Activated CD8-positive, alpha-beta memory T cell treated with anti-CD3 and anti-CD28 coated beads, Interleukin-2, amount 50 U/mL, for 1 hour (primary cell): ENCODE measurements at regions not wholly inside any gene's neighbourhood (a gene's known extent, or its start where the extent isn't known, plus 50 kb on each side); places are given as distances from the start of the nearest gene placed in this dataset.
"Not testable (repeated sequence)": the region's sequence is repeated elsewhere in the genome, so short reads cannot be mapped to it uniquely, and the experiment has no call there.

ENCODE experiments used
- DNase-seq: peaks from one replicate; pipeline ENCODE4 v3.0.0-alpha.2; 2020; ENCODE audit errors: extremely low read depth

DNA sequence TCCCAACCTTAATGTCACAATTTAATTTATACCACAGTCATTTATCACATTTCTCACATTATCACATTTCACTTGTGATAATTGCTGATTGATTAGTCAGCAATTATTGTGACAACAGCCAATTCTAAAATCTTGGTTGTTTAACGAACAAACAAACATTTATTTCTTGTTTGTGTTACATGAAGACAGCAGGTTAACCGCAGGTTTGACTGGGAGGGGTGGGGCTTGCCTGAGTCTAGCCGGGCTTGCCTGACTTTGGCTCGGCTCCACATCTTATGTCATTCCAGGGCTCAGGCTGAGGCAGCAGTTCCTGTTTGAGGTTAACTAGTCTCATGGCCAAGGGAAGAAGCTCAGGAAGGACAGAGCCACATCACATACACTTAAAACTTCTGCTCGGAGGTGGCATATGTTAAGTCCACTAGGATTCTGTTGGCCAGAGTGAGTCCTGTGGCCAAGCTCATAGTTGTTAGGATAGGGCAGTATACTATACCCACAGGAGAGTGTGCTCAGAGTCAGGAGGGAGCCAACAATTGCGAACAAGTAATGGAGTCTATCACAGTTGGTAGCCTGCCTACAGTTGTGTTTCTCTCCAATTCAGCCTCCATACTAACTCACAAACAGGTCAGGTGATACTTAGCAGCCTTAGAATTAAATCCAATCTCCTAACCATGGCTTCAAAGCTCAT lies 90.0 kb upstream of the IFNGR1 start:
- DNase-seq, result no peak

DNA sequence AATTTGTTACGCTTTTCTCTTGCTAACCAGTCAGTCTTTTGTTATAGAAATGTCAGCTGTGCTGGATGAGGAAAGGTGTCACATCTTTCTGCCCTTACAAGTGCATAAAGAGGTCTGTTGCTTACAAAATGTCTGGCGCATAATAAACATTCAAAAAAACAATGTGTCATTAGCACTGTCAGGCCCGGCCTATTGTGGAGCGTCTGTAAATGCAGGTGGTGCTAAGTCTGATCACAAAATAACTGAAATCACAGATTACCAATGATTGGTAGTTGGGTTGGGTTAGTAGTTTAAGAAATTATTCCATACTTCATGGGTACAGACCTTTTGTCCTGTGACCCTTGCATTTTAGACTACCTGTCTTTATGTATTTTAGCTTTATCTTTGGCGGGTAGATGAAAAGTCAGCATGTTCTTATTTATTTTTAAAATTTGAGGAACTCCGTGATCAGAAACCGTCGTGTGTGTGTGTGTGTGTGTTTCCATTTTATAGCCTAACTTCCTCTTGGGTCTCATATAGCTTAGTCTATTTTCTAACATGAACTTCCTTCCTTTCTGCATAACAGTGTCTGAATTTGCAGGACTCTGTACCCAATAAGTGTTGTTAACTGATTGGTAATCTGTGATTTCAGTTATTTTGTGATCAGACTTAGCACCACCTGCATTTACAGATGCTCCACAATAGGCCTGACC lies 88.1 kb upstream of the IFNGR1 start:
- no peak for DNase-seq

DNA sequence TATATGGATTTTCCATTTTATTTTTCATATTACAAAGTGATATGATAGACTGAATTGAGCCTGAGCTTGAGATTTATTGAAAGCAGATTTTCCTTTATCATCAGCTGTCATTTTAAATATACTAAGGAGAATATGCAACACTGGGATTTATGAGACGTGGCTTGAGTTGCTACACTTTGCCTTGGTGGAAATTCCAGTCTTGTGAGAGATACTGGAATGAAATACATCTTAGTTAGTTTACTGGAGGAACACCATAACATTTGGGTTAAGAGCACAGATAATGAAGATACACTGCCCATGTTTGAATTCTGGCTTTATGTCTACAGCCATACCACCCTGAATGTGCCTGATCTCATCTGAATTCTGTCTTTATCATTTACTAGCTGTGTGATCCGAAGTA lies 86.5 kb upstream of the IFNGR1 start:
- no peak for DNase-seq

DNA sequence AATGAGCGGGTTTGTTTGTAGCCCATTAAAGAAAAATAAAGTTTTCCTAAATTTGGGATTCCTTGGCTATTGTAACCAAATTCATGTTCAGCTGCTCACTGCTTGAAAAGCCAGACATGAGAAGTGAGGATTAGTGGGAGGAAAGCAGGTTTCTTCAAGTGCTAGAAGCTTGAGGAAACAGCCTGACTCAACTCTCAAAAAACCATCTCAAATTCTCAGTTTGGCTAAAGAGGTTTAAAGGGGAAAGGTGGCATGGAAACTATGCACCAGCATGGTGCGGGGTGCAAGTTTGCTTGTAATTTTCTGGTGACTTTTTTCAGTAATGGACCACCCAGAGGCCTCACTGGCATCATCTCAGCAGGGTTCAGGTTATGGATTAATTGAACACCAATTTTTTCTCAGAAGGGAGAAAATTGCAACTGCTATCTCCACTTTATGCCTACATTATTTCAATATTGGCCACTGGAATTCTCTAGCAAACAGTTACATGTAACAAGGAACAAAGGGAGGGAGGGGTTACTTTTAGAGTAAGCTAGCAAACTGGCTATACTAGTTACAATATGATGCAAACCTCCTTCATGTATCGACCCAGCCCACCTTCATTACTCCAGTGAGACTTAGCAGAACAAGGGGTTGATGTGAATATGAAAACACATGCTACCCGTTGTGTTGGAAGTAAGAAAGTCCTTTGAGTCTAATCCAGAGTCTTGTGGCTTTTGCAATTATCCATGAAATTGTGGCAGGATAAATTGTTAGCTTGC lies 85.0 kb upstream of the IFNGR1 start:
- DNase-seq, result no peak

DNA sequence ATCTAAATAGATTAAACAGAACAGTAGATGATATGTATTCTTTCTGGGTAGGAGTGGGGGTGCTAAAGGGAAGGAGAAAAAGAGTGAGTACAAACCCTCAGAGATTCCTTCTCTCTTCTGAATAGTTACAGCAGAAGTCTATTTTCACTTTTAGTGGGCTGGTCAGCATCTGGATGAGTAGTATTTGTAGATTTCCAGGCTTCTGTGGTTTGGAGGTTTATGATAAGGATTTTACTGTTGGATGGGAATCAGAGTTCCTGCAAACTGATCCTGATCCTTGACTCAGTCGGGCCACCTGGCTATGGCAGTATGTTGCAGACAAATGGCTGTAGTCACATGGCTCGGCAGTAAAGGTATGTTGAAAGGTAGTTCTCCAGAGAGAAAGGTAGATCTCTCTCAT lies 84.3 kb upstream of the IFNGR1 start:
- no peak for DNase-seq

DNA sequence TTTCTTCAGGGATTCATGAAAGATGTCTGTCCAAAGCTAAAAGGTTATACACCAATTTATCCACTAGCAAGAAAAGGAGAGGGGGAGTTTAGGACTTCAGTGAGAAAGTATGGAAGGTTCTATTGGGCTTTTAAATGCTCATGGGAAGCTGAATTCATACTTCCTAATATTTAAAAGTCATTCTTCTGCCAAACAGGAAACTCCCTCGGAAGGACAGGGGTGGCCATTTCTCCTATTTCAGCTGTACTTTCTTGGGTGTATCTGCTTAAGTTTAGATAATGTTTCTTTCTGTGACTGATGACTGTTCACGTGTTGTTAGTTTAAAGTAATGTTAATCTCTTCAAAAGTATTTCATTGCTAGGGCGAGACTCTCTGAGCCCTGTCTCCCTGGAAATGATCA lies 80.5 kb upstream of the IFNGR1 start:
- no peak for DNase-seq

DNA sequence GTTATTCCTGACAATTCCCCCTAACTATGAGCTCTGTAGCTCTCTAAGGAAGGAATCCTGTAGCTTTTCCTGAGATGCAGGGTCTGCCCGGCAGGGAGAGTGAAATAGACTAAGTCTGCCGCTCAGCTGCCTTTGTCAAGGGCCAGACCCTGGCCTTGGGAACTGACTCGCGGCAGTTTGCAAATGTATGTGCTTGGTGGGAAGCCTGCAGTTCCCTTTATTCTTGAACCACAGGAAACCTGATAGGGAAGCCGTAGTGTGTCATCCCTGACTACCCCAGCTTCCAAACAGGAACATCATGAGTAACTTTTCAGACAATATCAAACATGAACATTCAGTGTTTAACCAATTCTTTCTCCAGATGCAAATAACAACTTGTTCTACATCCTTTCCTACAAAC lies 78.7 kb upstream of the IFNGR1 start:
- no peak for DNase-seq

DNA sequence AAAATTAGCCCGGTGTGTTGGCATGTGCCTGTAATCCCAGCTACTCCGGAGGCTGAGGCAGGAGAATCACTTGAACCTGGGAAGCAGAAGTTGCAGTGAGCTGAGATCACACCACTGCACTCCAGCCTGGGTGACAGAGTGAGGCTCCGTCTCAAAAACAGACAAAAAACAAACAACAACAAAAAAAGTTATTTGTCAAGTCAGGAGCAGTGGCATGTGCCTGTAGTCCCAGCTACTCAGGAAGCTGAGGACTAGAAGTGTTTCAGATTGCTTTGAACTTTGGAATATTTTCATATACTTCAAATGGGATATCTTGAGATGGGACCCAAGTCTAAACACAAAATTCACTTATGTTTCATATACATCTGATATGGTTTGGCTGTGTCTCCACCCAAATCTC lies 73.1 kb upstream of the IFNGR1 start:
- DNase-seq, result not testable (repeated sequence)

DNA sequence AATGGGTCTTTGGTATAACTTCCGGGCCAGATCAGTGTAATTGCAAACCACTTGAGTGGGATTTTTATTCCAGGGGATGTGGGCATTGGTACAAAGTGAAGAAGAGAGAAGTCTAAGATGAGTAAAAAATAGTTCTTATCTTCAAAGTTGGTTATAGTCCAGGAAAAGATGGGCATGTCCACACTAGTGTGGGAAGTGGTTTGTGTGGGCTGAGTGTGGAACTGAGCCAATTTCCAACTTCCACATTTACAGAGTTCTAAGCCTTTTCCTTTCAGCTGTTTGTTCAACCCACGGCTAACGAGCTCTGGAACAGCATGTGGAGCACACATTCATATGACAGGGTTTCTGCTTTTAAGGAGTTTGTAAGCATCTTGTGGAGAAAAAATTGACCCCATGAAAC lies 72.3 kb upstream of the IFNGR1 start:
- DNase-seq, result no peak

DNA sequence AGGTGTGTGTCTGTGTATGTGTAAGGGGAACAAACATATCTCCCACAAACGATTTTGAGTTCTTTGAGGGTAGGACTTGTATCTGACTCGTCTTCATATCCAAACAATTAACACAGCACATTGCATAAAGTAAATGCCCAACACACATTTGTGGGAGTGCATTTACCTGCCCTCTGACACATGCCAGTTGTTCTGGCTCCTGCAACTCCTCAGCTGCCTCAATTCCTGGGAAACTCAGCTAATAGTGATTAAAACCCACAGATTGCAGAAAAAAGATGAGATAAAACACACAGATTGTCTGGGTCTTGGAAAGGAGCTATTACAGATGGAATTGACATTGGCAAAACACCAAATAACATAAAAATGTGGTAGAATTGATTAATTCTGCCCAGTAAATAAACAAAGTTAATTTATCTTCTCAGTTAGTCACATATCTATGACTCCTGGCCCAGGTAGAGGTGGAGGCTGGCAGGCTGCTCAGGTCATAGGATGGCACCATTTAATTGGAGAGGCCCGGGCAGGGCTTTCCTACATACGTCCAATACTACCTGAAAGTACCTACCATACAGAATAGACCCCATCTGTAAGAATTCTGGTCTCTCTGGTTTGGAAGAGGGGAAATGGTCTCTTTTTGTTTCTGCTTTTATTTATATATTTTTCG lies 71.5 kb upstream of the IFNGR1 start:
- no peak for DNase-seq

DNA sequence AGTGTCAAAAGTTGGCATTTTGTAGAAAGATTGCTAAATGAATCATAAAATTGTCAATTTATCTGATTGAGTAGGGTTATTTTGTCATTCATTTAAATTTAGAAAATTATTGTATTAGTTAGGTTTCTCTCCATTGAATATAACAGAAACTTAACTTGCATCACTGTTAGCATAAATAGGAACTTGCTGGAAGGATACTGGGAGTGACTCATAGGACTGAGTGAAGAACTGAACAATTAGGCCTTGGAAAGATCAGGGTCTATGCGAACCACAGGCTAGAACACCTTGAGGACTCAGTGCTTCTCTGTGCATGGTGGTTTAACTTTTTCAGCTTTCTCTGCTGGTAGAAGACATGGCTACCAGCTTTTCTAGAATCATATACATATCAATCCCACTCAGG lies 67.7 kb upstream of the IFNGR1 start:
- no peak for DNase-seq

DNA sequence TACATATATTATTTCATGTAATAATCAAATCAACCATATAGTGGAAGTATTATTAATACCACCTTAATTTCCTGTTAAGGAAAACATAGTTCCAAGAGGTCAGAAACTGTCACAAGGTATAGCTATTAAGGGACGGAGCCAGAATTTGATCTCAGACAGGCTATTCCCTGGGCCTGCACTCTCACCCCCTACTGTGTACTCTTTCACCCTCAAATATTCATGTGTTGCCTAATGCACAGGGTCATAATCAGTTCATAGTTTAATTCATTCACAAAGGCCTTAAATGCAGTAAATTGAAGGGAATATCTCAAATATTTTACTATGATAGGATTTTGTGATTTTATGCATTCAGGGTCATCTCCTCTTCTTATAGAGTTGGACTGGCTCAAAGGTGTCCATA lies 67.2 kb upstream of the IFNGR1 start:
- DNase-seq, result no peak

DNA sequence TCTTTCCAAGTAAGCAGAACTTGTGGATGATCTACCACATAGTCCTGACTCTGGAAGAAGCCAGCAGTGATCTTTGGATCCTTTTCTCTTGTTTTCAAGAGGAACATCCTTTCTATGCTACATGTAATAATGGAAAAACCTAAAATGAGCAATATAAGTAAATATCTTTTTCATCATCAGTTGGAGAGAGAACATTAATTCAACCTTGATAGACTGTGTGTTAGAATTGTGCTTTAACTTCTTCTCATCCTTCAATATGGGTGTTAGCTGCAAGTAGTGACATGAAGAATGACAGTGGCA lies 65.6 kb upstream of the IFNGR1 start:
- no peak for DNase-seq

DNA sequence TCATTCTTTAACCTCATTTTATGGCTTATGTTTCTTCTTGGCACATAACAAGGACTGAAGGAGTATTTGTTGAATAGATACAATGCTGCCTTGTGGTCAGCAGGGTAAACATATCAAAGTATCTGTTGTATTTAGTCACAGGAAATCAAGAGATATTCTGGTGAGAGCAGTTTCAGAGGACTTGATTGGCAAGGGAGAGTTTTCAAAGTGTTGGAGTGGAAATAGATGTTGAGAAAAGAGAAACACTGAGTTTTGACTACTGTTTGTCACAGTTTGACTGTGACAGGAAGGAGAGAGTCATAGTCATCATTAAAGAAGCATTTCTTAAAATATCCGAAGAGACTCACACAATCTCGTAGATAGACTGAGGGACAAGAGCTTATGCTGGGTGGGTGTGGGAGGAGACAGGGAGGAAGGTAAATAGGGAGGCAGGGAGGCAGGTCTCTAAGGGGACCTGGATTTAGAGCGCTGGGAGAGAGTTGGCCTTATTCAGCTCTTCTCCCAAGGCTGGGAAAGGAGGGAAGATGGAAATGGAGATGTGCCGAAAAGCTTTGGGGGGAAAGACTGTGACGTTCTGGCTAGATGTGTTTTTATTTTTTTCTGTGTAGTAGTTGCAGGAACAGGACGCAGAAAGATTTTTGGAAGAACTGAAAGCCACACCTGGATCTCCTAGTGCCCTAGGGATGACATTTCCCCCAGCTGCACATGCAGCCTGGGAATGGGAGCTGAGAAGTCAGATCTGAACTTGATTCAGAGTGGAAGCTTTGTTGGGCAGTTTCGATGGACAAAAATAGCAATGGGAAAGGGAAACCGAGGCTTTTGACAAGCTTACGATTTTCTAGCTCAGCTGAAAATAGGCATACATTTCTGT lies 65.0 kb upstream of the IFNGR1 start:
- no peak for DNase-seq

DNA sequence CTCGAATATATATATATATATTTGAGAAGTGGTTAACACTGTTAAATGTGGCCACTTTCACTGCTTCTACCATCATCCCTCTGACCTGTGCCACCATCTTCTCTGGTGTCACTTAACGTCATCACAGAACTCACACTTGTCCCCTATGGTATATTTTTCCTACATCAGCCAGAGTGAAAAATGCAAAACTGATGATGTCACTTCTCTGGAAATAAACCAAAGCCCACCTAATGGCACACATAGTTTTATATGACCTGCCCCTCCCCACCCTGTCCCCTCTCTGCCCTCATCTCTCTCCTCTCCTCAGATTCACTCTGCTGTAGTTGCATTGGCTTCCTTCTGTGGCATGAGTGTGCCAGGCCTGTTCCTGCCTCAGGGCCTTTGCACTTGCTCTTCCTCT lies 63.9 kb upstream of the IFNGR1 start:
- DNase-seq, result no peak

DNA sequence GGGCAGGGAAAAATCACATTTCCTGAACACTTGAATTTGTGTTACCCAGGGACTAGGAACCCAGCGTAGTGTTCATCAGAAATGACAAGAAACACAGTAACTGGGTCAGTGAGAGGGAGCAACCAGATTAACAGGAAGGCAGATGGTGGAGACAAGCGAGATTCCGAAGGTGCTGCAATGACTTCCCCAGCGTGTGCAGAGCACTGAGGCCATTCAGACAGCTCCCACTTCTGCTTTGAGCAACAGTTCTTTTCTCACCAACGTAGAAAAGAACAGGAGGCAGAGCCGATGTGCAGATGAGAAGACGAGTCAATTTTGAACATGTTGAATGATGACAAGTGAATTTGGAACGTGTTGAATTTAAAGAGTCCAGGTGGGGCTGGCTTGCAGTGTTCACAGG lies 63.1 kb upstream of the IFNGR1 start:
- DNase-seq, result no peak

DNA sequence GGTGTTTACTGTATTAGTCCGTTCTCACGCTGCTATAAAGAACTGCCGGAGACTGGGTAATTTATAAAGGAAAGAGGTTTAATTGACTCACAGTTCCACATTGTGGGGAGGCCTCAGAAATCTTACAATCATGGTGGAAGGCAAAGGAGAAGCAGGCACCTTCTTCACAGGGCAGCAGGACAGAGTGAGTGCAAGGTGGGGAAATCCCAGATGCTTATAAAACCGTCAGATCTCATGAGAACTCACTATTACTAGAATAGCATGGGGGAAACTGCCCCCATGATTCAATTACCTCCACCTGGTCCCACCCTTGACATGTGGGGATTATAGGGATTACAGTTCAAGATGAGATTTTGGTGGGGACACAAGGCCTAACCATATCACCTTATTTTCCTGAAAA lies 60.1 kb upstream of the IFNGR1 start:
- DNase-seq, result not testable (repeated sequence)

DNA sequence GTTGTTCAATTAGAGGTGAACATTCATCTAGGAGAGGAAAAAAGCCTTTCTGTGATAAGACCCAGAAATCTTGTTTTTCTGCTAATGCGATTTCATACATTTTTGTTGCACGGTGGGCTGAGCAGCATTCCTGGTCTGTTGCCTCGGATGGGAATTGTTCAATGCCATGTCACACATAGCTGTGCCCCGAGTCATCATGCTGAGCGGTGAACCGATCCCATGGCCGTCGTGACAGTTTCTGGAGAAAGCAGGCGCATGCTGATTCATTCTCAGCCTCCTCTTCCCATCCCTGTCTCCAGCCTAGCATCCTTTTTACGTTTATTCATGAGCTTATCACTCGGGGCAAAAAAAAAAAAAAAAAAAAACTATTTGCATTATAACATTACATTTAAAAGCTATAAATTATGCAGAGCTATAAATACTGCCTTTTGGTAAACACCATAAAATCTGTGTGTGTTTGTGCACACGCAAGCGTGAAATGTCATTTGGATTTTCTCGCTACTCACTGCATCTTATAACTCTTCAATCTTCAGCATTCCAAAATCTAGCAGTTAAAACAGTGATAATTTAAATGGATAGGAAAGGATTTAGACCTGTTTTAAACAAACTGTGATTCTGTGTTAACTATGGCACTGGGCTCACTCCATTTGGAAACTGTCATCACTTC lies 58.9 kb upstream of the IFNGR1 start:
- no peak for DNase-seq

DNA sequence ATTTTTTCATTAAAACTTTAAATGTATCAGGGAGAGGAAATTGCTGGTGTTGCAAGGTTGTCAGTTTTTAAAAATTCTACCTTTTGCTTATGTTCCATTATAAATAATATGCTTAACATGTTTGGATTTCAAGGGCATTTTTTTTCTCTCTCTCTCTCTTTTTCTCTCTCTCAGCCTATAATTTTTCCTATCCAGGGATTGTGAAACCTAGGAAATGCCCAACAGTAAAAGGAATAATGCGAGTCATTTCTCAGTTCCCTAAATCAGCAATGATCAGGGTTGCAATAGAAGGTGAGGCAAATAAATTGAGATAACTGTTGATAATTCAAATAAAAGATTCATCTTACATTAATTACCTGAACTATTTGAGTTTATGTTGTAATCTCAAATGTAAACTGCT lies 53.2 kb upstream of the IFNGR1 start:
- DNase-seq, result no peak

DNA sequence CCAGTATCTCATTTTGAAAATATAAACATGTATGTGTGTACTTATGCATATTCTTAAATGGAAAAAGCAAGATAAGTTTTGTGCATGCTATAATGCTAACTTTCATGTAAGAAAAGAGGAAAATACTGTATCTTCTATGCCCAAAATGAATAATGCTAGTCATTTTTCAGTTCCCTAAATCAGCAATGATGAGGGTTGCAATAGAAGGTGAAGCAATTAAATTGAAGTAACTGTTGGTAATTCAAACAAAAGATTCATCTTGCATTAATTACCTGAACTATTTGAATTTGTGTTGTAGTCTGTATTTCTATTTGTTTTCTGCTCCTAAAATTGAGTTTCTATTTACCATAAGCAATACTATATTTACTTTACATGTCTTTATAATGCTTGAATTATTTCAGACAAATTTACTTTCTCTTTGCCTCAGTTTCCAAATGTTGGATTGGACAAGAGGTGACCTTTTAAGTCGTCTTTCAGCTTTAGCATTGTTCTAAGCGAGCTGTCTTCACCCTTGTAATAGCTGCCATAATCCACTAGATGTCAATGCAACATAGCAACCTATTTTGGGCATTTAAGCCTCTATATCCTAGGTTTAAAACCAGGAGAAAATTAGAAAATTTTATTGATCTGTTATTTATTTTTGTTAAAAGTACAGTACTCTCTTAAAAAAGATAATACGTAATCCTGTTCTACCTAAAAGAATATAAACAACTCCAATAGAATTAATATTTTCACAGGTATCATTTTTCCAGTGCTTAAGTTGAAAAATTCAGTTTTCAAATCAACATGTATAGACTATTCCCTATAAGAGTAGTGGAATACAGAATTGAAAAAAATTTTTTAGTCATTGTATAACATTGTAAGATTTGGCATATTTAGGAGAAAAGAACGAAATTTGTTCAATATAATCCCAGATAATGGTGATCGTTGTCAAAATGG lies 52.3 kb upstream of the IFNGR1 start:
- no peak for DNase-seq
